A673 (cell line): ENCODE measurements at regions not wholly inside any gene's neighbourhood (a gene's known extent, or its start where the extent isn't known, plus 50 kb on each side); places are given as distances from the start of the nearest gene placed in this dataset.

Source experiments
- BruUV-seq: library from RNA; stranded (reverse); fragments of 400-500 nt; replicated peaks from 2 replicates; lab custom pipeline; 2021; lab: Mats Ljungman, UMichigan
- CTCF ChIA-PET: fragments of 300-600 bp; sonication (Branson Sonifier 250); formaldehyde crosslinking; loops from one replicate; lab custom pipeline; 2022; ENCODE audit warnings: antibody characterized with exemption; lab: Charles Lee
- POLR2A ChIA-PET: fragments of 300-600 bp; sonication (Branson Sonifier 250); formaldehyde crosslinking; loops from one replicate; lab custom pipeline; 2022; ENCODE audit warnings: antibody characterized with exemption; ENCODE audit not compliant: low non-redundant PET; lab: Charles Lee
- DNase-seq: peaks from one replicate; pipeline ENCODE4 v3.0.0-alpha.2; 2015; ENCODE audit warnings: low spot score
- H3K27ac ChIP-seq: fragments of 200-600 bp; sonication (generic); 2 replicates; pipeline ENCODE4 v1.5.1; 2016; ENCODE audit warnings: mixed run types, low read depth, mild to moderate bottlenecking, mixed read lengths, antibody characterized with exemption, low read length; ENCODE audit not compliant: poor library complexity, severe bottlenecking
- H3K27me3 ChIP-seq: fragments of 200-600 bp; sonication (generic); replicated peaks from 2 replicates; pipeline ENCODE4 v1.6.1; 2017; ENCODE audit warnings: mixed run types, low read depth, mild to moderate bottlenecking, mixed read lengths, antibody characterized with exemption, low read length; ENCODE audit not compliant: insufficient read depth, poor library complexity
- H3K36me3 ChIP-seq: fragments of 200-600 bp; sonication (generic); 2 replicates; pipeline ENCODE4 v1.6.1; 2016; ENCODE audit warnings: mixed run types, mild to moderate bottlenecking, mixed read lengths, antibody characterized with exemption, low read length; ENCODE audit not compliant: insufficient read depth, poor library complexity, severe bottlenecking
- H3K4me1 ChIP-seq: fragments of 200-600 bp; sonication (generic); 2 replicates; pipeline ENCODE4 v1.6.1; 2017; ENCODE audit warnings: mixed run types, mild to moderate bottlenecking, mixed read lengths, antibody characterized with exemption, low read length; ENCODE audit not compliant: insufficient read depth, poor library complexity, severe bottlenecking
- H3K4me3 ChIP-seq: fragments of 200-600 bp; sonication (generic); 2 replicates; pipeline ENCODE4 v1.5.1; 2016; ENCODE audit warnings: low read depth, mixed run types, mild to moderate bottlenecking, mixed read lengths, low read length; ENCODE audit not compliant: poor library complexity, severe bottlenecking
- H3K9me3 ChIP-seq: fragments of 200-600 bp; sonication (generic); 2 replicates; pipeline ENCODE4 v1.6.1; 2016; ENCODE audit warnings: mixed run types, low read depth, mild to moderate bottlenecking, mixed read lengths, antibody characterized with exemption, low read length; ENCODE audit not compliant: poor library complexity, severe bottlenecking
- CTCF ChIP-seq: fragments of 300-800, 200-600 bp; sonication (generic); conservative IDR thresholded peaks from 2 replicates; pipeline ENCODE4 v1.5.1; 2017; ENCODE audit warnings: low read depth, mild to moderate bottlenecking, antibody characterized with exemption, low read length, moderate library complexity, mixed read lengths
- EZH2 ChIP-seq: fragments of 200-600 bp; sonication (generic); IDR thresholded peaks from 2 replicates; pipeline ENCODE4 v1.6.1; 2017; ENCODE audit warnings: borderline replicate concordance, low read depth, mild to moderate bottlenecking, mixed read lengths, antibody characterized with exemption, low read length; ENCODE audit not compliant: poor library complexity, severe bottlenecking
- intact Hi-C: fragments of 100-400 bp; cut with micrococcal nuclease; formaldehyde crosslinking; loops from one replicate; pipeline ENCODE4 v1.10.0; 2022; ENCODE audit not compliant: unreplicated experiment

DNA sequence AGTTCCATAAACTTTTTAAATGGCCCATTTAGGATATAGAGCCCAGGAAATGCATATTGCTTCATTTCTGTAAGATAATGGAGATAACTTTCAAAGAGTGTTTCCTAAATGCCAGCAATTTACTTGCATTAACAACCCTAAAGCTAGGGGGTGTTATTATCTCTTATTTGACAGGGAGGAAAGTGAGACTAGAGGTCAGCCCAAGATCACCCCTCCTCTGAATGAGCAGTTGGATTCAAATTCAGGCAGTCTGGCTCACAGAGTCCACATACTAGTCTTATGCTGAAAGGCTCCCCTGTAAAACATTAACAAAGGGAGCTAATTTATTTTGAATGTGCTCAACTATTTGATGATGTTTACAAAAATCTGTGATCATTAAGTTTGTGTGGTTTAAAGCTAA lies 49.9 kb upstream of the TRIM77 start:
- POLR2A ChIA-PET, result no interaction called here
- no peak overlapping the region for H3K4me3 ChIP-seq
- H3K9me3 ChIP-seq, result no peaks in the 10 kb centered on the region
- no peak overlapping the region for H3K27ac ChIP-seq
- no peaks in the 10 kb centered on the region for H3K36me3 ChIP-seq
- intact Hi-C loops, result no loop called here
- DNase-seq, result no peak
- TF ChIP-seq CTCF (no peak), EZH2 (no peak)
- BruUV-seq, result no TSS peak
- CTCF ChIA-PET, result no interaction called here
- H3K4me1 ChIP-seq, result no peaks in the 10 kb centered on the region
- H3K27me3 ChIP-seq, result no peaks in the 10 kb centered on the region
